OCI-LY1 (cell line): ENCODE measurements at regions not wholly inside any gene's neighbourhood (a gene's known extent, or its start where the extent isn't known, plus 50 kb on each side); places are given as distances from the start of the nearest gene placed in this dataset.

ENCODE experiments used
- CTCF ChIP-seq: fragments of 200-600 bp; sonication (generic), shearing (Covaris generic); IDR thresholded peaks from 2 replicates; pipeline ENCODE4 v1.5.1; 2017; ENCODE audit warnings: mild to moderate bottlenecking, antibody characterized with exemption, low read length, moderate library complexity, mixed read lengths
- EZH2 ChIP-seq: fragments of 200-600 bp; sonication (generic), shearing (Covaris generic); IDR thresholded peaks from 2 replicates; pipeline ENCODE4 v1.8.0; 2017; ENCODE audit warnings: borderline replicate concordance, mixed run types, mild to moderate bottlenecking, antibody characterized with exemption, low read length, moderate library complexity, mixed read lengths

- TF ChIP-seq CTCF (no peak), EZH2 (no peak)
Observed at GRCh38 chr16:56038564-56039098, 152.7 kb upstream of the GNAO1 start.
